ENCODE measurements at regions not wholly inside any gene's neighbourhood (a gene's known extent, or its start where the extent isn't known, plus 50 kb on each side); places are given as distances from the start of the nearest gene placed in this dataset.

DNA sequence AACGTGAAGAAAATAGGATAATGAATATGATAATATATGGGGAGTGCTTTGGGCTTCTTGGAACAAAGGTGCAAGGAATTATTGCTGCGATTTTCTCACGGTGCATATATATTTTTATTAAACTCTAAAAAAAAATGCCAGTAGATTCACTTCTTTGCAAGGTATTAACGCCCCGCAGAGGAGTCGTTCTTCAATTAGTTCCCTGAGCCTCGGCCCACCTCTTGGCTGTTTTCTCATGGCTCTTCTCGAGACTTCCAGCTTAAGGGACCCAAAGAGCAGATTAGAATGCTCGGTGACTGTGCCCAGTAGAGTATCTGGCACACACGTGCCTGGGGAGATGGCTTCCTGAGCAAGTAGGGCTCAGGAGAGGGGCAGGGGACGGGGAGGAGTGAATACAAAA lies 367.4 kb downstream of the MID1IP1 start:
- DNase-seq (ENCODE audit: low read depth in 2 of 2, low spot score in 1 of 2), result no peak

- DNase-seq (ENCODE audit: low read depth in 2 of 2, low spot score in 1 of 2), result no peak
These were observed 368.7 kb downstream of the MID1IP1 start for GRCh38 chrX:39169976-39170375.

DNA sequence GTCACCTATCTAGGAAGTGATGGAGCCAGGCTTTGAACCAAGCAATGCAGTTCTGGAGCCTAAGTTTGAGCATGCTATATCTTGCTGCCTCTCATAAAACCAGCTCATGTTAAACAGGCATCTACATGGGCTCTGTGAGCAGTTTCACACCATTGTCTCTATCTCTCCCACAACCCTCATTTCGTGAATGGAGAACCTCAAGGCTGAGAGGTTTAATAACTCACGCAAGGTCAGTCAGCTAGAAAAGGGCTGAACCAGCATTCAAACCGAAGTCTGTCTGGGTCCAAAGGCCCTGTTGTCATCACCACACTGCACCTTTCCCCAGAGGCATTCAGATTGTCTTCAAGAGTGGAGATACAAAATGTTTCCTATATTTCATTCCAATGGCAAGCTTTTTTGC lies 369.2 kb downstream of the MID1IP1 start:
- DNase-seq (ENCODE audit: low read depth in 2 of 2, low spot score in 1 of 2), result no peak

GRCh38 chrX:39171686-39172085 lies 370.4 kb downstream of the MID1IP1 start:
- DNase-seq (ENCODE audit: low read depth in 2 of 2, low spot score in 1 of 2), result no peak

GRCh38 chrX:39174241-39174771 lies 373.0 kb downstream of the MID1IP1 start:
- DNase-seq (ENCODE audit: low read depth in 2 of 2, low spot score in 1 of 2), result no peak

DNA sequence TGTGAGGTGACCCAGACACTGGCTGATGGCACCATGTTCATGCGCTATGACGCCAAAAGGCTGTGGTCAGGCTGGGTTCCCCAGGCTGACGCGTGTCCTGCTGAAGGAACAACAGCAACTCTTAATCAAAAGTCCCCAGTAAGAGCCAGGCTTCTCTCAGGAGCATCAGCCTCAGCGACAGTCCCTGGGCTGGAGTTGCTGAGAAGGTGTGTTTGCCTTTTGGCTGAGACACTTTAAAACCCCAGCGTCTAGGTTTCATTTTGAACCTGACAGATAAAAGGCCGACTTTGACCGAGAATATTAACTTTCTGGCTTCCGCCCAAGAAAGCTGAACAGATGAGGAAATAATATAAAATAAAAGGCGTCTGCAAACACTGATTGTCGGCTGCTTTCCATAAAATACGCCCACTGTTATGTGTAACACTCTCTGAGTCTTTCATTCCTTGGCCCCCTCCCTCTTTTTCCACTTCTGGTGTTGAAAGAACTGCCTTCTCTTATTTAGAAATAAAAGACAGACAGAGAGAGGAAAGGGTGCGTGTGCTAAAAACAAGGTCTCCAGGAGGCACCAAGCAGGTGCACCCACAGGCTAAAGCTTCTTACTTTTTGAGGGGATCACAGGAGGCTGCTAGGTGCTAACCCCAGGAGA lies 373.6 kb downstream of the MID1IP1 start:
- DNase-seq (ENCODE audit: low read depth in 2 of 2, low spot score in 1 of 2), result no peak

DNA sequence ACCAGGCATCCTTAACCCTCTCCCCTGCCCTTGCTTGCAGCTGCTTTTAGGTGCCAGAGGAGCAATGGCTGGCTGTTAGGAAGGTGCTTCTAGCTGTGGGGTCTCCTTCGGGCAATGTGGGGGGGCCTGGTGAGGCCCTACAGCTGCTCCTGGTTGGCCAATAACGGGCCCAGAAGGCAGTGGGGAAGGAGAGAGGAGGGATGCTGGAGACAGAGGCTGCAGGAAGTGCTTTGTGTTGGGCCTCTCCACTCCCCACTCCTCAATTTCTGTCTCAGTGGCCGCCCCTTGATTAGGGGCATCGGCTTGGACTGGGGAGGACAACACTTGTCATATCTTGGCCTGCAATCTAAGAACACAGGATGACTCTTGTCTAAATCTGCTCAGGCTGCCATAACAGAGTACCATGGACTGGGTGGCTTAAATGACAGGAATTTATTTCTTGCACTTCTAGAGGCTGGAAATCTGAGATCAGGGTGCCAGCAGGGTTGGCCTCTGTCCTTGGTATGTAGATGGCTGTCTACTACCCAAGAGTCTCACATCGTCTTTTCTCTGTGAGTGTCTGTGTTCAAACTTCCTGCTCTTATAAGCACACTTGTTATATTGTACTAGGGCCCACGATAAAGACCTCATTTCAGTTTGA lies 374.3 kb downstream of the MID1IP1 start:
- no peak for DNase-seq (ENCODE audit: low read depth in 2 of 2, low spot score in 1 of 2)

GRCh38 chrX:39176105-39176504 lies 374.8 kb downstream of the MID1IP1 start:
- DNase-seq (ENCODE audit: low read depth in 2 of 2, low spot score in 1 of 2), result no peak

DNA sequence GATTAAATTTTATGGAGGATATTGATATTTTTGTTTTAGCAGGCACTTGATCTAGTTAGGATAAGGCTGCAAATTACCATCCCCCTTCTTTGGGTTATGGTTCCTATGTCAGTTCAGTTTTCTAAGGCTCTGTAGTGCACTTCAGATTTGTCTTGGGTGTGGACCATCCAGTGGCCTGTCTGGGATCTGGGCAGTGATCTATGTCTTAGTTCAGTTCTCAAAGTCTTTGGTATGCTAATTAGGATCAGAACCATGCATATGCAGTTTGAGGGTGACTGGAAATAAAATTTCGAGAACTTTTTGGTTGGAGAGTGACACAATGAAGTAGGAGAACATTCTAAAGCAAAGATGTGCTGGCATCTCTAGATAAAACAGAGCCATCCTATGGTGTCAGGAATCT lies 388.2 kb downstream of the MID1IP1 start:
- DNase-seq (ENCODE audit: low read depth in 2 of 2, low spot score in 1 of 2), result no peak

- DNase-seq (ENCODE audit: low read depth in 2 of 2, low spot score in 1 of 2), result no peak
These were observed 393.4 kb downstream of the MID1IP1 start for GRCh38 chrX:39194673-39195072.

DNA sequence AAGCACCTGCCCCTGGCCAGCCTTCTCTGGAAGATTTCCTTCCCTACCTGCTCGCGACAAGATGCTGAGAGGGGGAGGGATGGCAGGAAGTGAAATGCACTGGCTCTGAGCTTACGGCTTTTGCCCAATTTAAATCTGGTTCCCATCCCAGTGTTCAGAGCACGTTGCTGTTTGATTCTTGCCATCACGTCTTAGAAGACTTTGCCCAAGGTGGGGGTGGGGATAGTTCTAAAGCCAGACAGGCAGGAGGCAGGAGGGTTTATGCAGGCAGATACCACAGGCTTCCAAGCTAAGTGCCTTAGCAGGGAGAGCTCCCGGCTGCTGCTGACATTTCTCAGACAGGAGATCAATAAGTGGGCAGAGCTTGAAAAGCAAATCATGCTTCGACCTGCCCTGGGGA lies 393.9 kb downstream of the MID1IP1 start:
- no peak for DNase-seq (ENCODE audit: low read depth in 2 of 2, low spot score in 1 of 2)

DNA sequence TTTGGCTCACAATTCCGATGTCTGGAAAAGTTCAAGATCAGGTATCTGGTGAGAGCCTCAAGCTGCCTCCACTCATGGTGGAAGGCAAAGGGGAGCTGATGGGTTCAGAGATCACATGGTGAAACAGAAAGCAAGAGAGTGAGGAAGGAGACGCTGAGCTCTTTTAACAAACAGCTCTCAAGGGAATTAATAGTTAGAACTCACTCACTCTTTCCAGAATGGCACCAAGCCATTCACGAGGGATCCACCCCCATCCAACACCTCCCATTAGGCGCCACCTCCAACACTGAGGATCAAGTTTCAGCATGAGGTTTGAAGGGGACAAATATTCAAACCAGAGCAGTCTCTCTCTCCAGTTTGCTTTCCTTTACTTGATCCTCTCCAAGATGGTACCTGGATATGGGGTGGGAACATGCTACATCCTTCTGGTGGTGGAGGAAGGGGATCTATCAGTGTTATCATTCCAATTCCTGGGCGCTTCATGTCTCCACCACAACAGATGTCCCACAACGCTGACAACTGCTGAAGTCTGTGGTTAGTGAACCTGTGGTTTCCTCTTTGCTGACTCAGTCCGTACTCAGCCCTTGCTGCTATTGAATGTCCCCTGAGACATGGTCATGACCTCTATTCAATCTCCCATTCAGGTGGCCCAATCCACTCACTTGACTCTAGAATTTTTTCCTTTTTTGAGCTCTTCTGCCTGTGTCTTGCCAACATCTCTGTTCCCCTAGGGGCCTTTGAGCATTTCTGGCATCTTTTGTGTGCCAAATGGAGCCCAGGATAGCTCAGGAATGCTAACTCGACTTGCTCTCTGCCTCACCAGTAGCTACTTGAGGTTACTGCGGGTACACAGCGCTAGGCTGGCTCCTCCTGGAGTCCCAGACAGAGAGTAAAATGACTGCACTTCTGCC lies 395.2 kb downstream of the MID1IP1 start:
- peak in 1 of 2 donors; percentile 4 for DNase-seq (ENCODE audit: low read depth in 2 of 2, low spot score in 1 of 2)

DNA sequence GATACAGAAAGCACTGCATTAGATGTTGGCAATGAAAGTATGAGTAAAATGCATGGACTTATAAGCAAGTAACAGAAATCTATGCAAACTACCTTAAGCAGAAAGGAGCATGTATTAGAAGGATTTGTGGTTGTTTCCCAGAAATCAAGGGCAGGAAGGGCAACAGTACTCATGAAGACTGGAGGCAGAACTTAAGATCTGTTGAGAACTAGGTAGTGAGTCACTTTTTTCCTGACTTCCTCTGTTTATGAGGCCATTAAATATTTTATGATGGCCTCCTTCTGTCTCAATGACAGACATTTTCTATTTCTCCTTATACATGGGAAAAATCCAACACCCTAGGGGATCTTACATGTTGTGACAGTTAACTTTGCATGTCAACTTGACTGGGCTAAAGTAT lies 398.2 kb downstream of the MID1IP1 start:
- DNase-seq (ENCODE audit: low read depth in 2 of 2, low spot score in 1 of 2), result no peak

- no peak for DNase-seq (ENCODE audit: low read depth in 2 of 2, low spot score in 1 of 2)
These were observed 400.2 kb downstream of the MID1IP1 start for GRCh38 chrX:39201305-39201990.

- no peak for DNase-seq (ENCODE audit: low read depth in 2 of 2, low spot score in 1 of 2)
These were observed 401.4 kb downstream of the MID1IP1 start for GRCh38 chrX:39202641-39203040.

DNA sequence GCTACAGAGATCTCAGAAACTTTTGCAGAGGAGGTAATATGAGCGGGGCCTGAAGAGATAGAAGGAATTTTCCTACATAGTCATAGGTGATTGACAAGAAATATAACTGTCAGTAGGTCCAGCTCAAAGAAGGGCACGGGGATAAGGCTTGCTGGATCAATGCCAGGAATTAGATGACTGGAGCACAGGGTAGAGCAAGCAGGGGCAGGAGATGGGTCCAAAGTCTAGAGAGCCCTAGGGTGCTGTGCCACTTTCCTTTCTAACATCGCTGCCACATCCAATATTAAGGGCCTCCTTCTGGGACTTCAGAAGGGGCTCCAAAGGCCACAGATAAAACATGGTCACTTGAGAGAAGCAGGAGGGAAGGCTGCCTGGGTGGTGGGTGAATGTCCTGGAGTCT lies 402.2 kb downstream of the MID1IP1 start:
- DNase-seq (ENCODE audit: low read depth in 2 of 2, low spot score in 1 of 2), result no peak

DNA sequence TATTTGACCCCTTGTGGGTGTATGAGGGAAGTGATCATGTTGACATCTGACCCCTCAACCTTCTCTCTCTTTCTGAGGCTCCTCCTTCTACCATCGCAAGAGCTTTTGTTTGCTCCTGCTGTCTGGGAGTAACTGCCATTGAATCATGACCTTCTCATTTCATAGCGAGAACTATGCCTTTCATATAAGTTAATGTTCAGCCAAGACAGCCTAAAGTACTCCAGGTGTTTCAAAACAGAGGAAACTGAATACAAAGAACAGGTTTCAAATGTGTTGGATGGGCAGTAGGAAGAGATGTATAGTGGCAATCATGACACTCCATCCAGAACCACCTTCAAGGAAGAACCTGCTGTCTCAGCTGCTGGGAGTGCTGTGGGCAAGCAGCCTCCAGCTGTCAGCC lies 403.1 kb downstream of the MID1IP1 start:
- no peak for DNase-seq (ENCODE audit: low read depth in 2 of 2, low spot score in 1 of 2)

- no peak for DNase-seq (ENCODE audit: low read depth in 2 of 2, low spot score in 1 of 2)
These were observed 403.7 kb downstream of the MID1IP1 start for GRCh38 chrX:39204945-39205344.

- no peak for DNase-seq (ENCODE audit: low read depth in 2 of 2, low spot score in 1 of 2)
These were observed 404.2 kb downstream of the MID1IP1 start for GRCh38 chrX:39205467-39205866.

- no peak for DNase-seq (ENCODE audit: low read depth in 2 of 2, low spot score in 1 of 2)
These were observed 405.3 kb downstream of the MID1IP1 start for GRCh38 chrX:39206399-39207145.

DNA sequence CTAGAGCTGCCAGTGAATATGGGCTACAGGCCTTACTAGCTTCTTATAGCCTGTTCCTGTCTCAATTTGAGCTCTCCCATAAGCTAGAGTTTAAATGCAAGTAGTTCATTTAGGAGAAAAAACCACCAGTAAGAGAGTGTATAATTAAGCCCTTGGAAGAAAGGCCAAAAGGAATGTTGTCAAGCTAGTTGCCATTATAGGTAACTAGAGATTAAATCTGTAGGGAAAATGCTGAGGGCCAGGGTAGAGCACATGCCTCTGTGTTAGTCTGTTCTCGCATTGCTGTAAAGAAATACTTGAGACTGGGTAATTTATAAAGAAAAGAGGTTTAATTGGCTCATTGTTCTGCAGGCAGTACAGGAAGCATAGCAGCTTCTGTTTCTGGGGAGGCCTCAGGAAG lies 410.2 kb downstream of the MID1IP1 start:
- no peak for DNase-seq (ENCODE audit: low read depth in 2 of 2, low spot score in 1 of 2)
